Keratinocyte (primary cell): ENCODE measurements at regions not wholly inside any gene's neighbourhood (a gene's known extent, or its start where the extent isn't known, plus 50 kb on each side); places are given as distances from the start of the nearest gene placed in this dataset.

Experiments
- DNase-seq: peaks from one replicate; pipeline ENCODE4 v3.0.0-alpha.2; 2011; ENCODE audit warnings: low read depth, missing footprints, low spot score
- FAIRE-seq: peaks from 2 replicates; lab custom pipeline; 2011; peaks lifted over from hg19 to GRCh38; lab: Jason Lieb, UNC
- H2AFZ ChIP-seq: 2 replicates; pipeline ENCODE4 v1.6.0; 2012; ENCODE audit warnings: low read length, control low read depth, inconsistent platforms; ENCODE audit not compliant: control insufficient read depth
- H3K27ac ChIP-seq: 2 replicates; pipeline ENCODE4 v1.5.1; 2011; ENCODE audit warnings: low read length; ENCODE audit not compliant: control insufficient read depth, insufficient read depth
- H3K27me3 ChIP-seq: 3 replicates; pipeline ENCODE4 v1.6.0; 2011; ENCODE audit warnings: low read length; ENCODE audit not compliant: control insufficient read depth, insufficient read depth; ENCODE audit errors: extremely low read depth
- H3K36me3 ChIP-seq, 2 experiments: 2 replicates in 1 of 2; 3 replicates in 1 of 2; pipeline ENCODE4 v1.5.1; 2011; ENCODE audit warnings: low read length in 2 of 2, mild to moderate bottlenecking in 1 of 2; ENCODE audit not compliant: control insufficient read depth in 2 of 2, insufficient read depth in 2 of 2; ENCODE audit errors: extremely low read depth in 1 of 2
- H3K4me1 ChIP-seq: 3 replicates; pipeline ENCODE4 v1.5.1; 2011; ENCODE audit warnings: low read length; ENCODE audit not compliant: control insufficient read depth, insufficient read depth; ENCODE audit errors: extremely low read depth
- H3K4me2 ChIP-seq: 3 replicates; pipeline ENCODE4 v1.6.0; 2011; ENCODE audit warnings: low read depth, low read length; ENCODE audit not compliant: control insufficient read depth, insufficient read depth; ENCODE audit errors: extremely low read depth
- H3K4me3 ChIP-seq, 3 experiments: fragments of 200-600 bp in 1 of 3; sonication (generic) in 1 of 3; 2 replicates in 2 of 3; 3 replicates in 1 of 3; pipeline ENCODE4 v1.5.1; 2011 to 2016; ENCODE audit warnings: low read length in 3 of 3, mild to moderate bottlenecking in 3 of 3, control low read depth in 2 of 3, inconsistent platforms in 1 of 3, low read depth in 1 of 3, mixed read lengths in 1 of 3, mixed run types in 1 of 3, moderate library complexity in 1 of 3; ENCODE audit not compliant: control insufficient read depth in 2 of 3, insufficient read depth in 2 of 3; ENCODE audit errors: extremely low read depth in 1 of 3
- H3K79me2 ChIP-seq: 2 replicates; pipeline ENCODE4 v1.6.0; 2012; ENCODE audit warnings: low read length; ENCODE audit not compliant: control insufficient read depth, insufficient read depth
- H3K9ac ChIP-seq: 3 replicates; pipeline ENCODE4 v1.6.0; 2011; ENCODE audit warnings: low read length; ENCODE audit not compliant: control insufficient read depth, insufficient read depth; ENCODE audit errors: extremely low read depth
- H3K9me1 ChIP-seq: 3 replicates; pipeline ENCODE4 v1.6.0; 2011; ENCODE audit warnings: low read length; ENCODE audit not compliant: control insufficient read depth, insufficient read depth; ENCODE audit errors: extremely low read depth
- H3K9me3 ChIP-seq: 2 replicates; pipeline ENCODE4 v1.5.1; 2012; ENCODE audit warnings: low read depth, low read length; ENCODE audit not compliant: control insufficient read depth
- H4K20me1 ChIP-seq: 3 replicates; pipeline ENCODE4 v1.6.0; 2011; ENCODE audit warnings: low read length; ENCODE audit not compliant: control insufficient read depth, insufficient read depth; ENCODE audit errors: extremely low read depth
- CTCF ChIP-seq, 3 experiments: IDR thresholded peaks in 1 of 3; conservative IDR thresholded peaks in 1 of 3; optimal IDR thresholded peaks in 1 of 3; 2 replicates in 2 of 3; 3 replicates in 1 of 3; pipeline versions ENCODE3 to v1.5.1; 2011; ENCODE audit warnings: low read length in 3 of 3, mild to moderate bottlenecking in 3 of 3, moderate library complexity in 2 of 3, control low read depth in 1 of 3, inconsistent platforms in 1 of 3; ENCODE audit not compliant: insufficient read depth in 2 of 3; ENCODE audit errors: extremely low read depth in 1 of 3
- EZH2 ChIP-seq: IDR thresholded peaks from one replicate; pipeline ENCODE4 v1.6.1; 2012; ENCODE audit warnings: inconsistent platforms, mild to moderate bottlenecking, low read length, moderate library complexity
- dilution Hi-C: fragments of 300-500 bp; cut with MboI; formaldehyde crosslinking; loops from one replicate; pipeline ENCODE4 v1.7.0; 2020; ENCODE audit warnings: low sequenced_read_pairs; ENCODE audit not compliant: extremely low pct_ligation_motif_present

- no peak overlapping the region for H3K4me2 ChIP-seq
- no peak overlapping the region for H3K27ac ChIP-seq
- no peaks in the 10 kb centered on the region for H3K9me3 ChIP-seq
- no peak overlapping the region for H3K9ac ChIP-seq
- H3K9me1 ChIP-seq = no peaks in the 10 kb centered on the region
- FAIRE-seq (no peak), DNase-seq (no peak)
- no peak overlapping the region for H2AFZ ChIP-seq
- dilution Hi-C loops = no loop called here
- H4K20me1 ChIP-seq = no peaks in the 10 kb centered on the region
- no peaks in the 10 kb centered on the region for H3K36me3 ChIP-seq
- no peaks in the 10 kb centered on the region for H3K79me2 ChIP-seq
- H3K4me1 ChIP-seq = no peaks in the 10 kb centered on the region
- H3K4me3 ChIP-seq = no peak overlapping the region
- H3K27me3 ChIP-seq = no peaks in the 10 kb centered on the region
- TF ChIP-seq EZH2 (no peak), CTCF (optimal IDR thresholded peaks at IDR 0.05 in 1 of 3, IDR thresholded peaks at IDR 0.05 in 1 of 3, conservative IDR thresholded peaks at IDR 0.05 in 1 of 3; ENCODE audit: extremely low read depth in 1 of 3, insufficient read depth in 2 of 3, low read length in 3 of 3) (no peak)
Observed at GRCh38 chr16:59487067-59487466, 753.0 kb upstream of the GOT2 start.

- no peak overlapping the region for H3K4me3 ChIP-seq
- no peaks in the 10 kb centered on the region for H3K79me2 ChIP-seq
- H3K4me1 ChIP-seq = no peaks in the 10 kb centered on the region
- DNase-seq = no peak
- H2AFZ ChIP-seq = no peak overlapping the region
- no peak overlapping the region for H3K27ac ChIP-seq
- dilution Hi-C loops = no loop called here
- FAIRE-seq = no peak
- H3K27me3 ChIP-seq = no peaks in the 10 kb centered on the region
- H3K9ac ChIP-seq = no peak overlapping the region
- no peak overlapping the region for H3K4me2 ChIP-seq
- no peaks in the 10 kb centered on the region for H3K36me3 ChIP-seq
- H4K20me1 ChIP-seq = no peaks in the 10 kb centered on the region
- H3K9me3 ChIP-seq = no peaks in the 10 kb centered on the region
- TF ChIP-seq CTCF (optimal IDR thresholded peaks at IDR 0.05 in 1 of 3, IDR thresholded peaks at IDR 0.05 in 1 of 3, conservative IDR thresholded peaks at IDR 0.05 in 1 of 3; ENCODE audit: extremely low read depth in 1 of 3, insufficient read depth in 2 of 3, low read length in 3 of 3) (no peak), EZH2 (no peak)
- H3K9me1 ChIP-seq = no peaks in the 10 kb centered on the region
Observed at GRCh38 chr16:59484833-59485516, 750.9 kb upstream of the GOT2 start.
